ENCODE measurements at regions not wholly inside any gene's neighbourhood (a gene's known extent, or its start where the extent isn't known, plus 50 kb on each side); places are given as distances from the start of the nearest gene placed in this dataset.

DNA sequence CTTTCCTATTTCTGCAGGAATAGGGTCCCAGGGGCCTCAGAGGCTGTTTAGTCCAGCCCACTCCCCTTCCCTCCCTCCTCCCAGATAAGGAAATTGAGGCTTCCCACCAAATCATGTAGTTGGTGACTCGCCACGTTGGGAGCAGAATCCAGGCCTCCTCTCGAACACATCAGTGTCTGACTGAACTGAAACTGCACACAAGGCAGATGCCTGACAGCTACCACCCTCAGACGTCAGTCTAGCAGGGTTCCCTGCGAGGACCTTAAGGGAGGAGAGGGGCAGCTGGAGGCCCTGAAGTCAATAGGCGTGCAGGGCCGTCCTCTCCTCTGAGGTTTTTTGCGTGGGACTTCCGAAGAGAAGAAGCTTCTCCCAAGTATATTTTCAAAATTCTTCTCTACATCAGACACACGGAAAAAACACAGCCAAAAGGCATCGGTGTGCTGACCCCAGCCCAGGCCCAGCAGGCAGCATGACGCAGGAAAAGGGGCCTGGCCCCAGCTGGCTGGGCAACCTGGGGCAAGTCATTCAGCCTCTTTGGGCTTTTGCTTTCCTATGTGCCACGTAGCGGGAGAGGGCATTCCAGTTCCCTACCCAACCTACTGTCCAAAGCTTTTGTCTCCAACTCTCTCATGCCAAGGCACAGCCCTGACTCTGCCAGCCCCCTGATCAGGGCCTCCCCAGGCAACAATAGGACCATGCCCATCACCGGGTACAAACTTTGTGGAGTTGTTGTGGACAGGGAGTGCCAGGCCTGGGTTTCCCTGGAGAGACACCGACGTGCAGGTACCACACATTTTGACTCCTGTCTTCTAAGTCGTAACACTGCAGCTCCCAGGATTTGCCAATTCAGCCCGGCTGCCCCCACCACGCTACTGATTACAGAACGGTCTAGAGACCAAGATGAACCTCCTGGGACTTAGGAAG is 283.1 kb downstream of the XXYLT1 start:
- TF ChIP-seq, protein P1, sequence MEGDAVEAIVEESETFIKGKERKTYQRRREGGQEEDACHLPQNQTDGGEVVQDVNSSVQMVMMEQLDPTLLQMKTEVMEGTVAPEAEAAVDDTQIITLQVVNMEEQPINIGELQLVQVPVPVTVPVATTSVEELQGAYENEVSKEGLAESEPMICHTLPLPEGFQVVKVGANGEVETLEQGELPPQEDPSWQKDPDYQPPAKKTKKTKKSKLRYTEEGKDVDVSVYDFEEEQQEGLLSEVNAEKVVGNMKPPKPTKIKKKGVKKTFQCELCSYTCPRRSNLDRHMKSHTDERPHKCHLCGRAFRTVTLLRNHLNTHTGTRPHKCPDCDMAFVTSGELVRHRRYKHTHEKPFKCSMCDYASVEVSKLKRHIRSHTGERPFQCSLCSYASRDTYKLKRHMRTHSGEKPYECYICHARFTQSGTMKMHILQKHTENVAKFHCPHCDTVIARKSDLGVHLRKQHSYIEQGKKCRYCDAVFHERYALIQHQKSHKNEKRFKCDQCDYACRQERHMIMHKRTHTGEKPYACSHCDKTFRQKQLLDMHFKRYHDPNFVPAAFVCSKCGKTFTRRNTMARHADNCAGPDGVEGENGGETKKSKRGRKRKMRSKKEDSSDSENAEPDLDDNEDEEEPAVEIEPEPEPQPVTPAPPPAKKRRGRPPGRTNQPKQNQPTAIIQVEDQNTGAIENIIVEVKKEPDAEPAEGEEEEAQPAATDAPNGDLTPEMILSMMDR (conservative IDR thresholded peaks at IDR 0.05; ENCODE audit: low read depth, low read length): no peak
- no peak for TF ChIP-seq RFX5 (IDR thresholded peaks at IDR 0.05; ENCODE audit: low read depth, low read length)

All from IMR-90 (cell line).